Stimulated activated naive CD8-positive, alpha-beta T cell treated with anti-CD3 and anti-CD28 coated beads, Interleukin-15, amount 100 ng/mL, for 72 hours (primary cell): ENCODE measurements at regions not wholly inside any gene's neighbourhood (a gene's known extent, or its start where the extent isn't known, plus 50 kb on each side); places are given as distances from the start of the nearest gene placed in this dataset.

Experiments used
- ATAC-seq: fragments of 150-1000 bp; cut with Tn5 transposase; 2 replicates; pipeline ENCODE4 v1.10.0; 2021; ENCODE audit warnings: mild to moderate bottlenecking, moderate library complexity
- DNase-seq, 2 donors: peaks; one replicate each; pipeline ENCODE4 v3.0.0; 2021 to 2022
- H3K27ac Mint-ChIP-seq, 2 donors: one replicate each; pipeline ENCODE4 v1.8.0; 2022; ENCODE audit warnings: mild to moderate bottlenecking in 2 of 2, mixed read lengths in 2 of 2, moderate library complexity in 2 of 2
- H3K27me3 Mint-ChIP-seq: one replicate; pipeline ENCODE4 v1.8.0; 2022; ENCODE audit warnings: mixed read lengths
- H3K4me1 Mint-ChIP-seq: one replicate; pipeline ENCODE4 v1.8.0; 2022; ENCODE audit warnings: mild to moderate bottlenecking, mixed read lengths
- H3K4me3 Mint-ChIP-seq, 2 donors: one replicate each; pipeline ENCODE4 v1.8.0; 2022; ENCODE audit warnings: mild to moderate bottlenecking in 2 of 2, mixed read lengths in 2 of 2, moderate library complexity in 1 of 2
- H3K9me3 Mint-ChIP-seq, 2 donors: one replicate each; pipeline ENCODE4 v1.8.0; 2022; ENCODE audit warnings: mixed read lengths in 2 of 2

- no peak overlapping the region for H3K27ac Mint-ChIP-seq
- H3K27me3 Mint-ChIP-seq: no peaks in the 10 kb centered on the region
- H3K4me1 Mint-ChIP-seq: peaks cover 8% of the 10 kb centered on the region
- ATAC-seq (no peak), DNase-seq (no peak)
- H3K9me3 Mint-ChIP-seq: peaks cover 24 to 45% of the 10 kb centered on the region in 2 donors
- no peak overlapping the region for H3K4me3 Mint-ChIP-seq
Measured at GRCh38 chr1:198374288-198374687, 166.2 kb downstream of the ATP6V1G3 start.

GRCh38 chr1:198373376-198373775 lies 167.1 kb downstream of the ATP6V1G3 start:
- H3K4me3 Mint-ChIP-seq: no peak overlapping the region
- H3K9me3 Mint-ChIP-seq: peaks cover 27 to 45% of the 10 kb centered on the region in 2 donors
- ATAC-seq (no peak), DNase-seq (no peak)
- H3K27me3 Mint-ChIP-seq: no peaks in the 10 kb centered on the region
- no peaks in the 10 kb centered on the region for H3K4me1 Mint-ChIP-seq
- peak overlapping the region in 1 of 2 donors; percentile 27 for H3K27ac Mint-ChIP-seq
